Cardiac fibroblast (primary cell): ENCODE measurements at regions not wholly inside any gene's neighbourhood (a gene's known extent, or its start where the extent isn't known, plus 50 kb on each side); places are given as distances from the start of the nearest gene placed in this dataset.

ENCODE experiments used
- DNase-seq, 2 donors: peaks; one replicate each; pipeline versions ENCODE4 v3.0.0 to v3.0.0-alpha.2; 2010; ENCODE audit warnings: low read depth in 2 of 2
- H3K4me3 ChIP-seq, 2 donors: replicated peaks in 1 of 2; 1 replicate in 1 of 2; 2 replicates in 1 of 2; pipeline ENCODE4 v1.5.1; 2011; ENCODE audit warnings: low read depth in 2 of 2, low read length in 2 of 2, mild to moderate bottlenecking in 2 of 2, moderate library complexity in 1 of 2
- CTCF ChIP-seq: IDR thresholded peaks from one replicate; pipeline ENCODE4 v1.5.1; 2011; ENCODE audit warnings: low read depth, mild to moderate bottlenecking, low read length, inconsistent platforms

DNA sequence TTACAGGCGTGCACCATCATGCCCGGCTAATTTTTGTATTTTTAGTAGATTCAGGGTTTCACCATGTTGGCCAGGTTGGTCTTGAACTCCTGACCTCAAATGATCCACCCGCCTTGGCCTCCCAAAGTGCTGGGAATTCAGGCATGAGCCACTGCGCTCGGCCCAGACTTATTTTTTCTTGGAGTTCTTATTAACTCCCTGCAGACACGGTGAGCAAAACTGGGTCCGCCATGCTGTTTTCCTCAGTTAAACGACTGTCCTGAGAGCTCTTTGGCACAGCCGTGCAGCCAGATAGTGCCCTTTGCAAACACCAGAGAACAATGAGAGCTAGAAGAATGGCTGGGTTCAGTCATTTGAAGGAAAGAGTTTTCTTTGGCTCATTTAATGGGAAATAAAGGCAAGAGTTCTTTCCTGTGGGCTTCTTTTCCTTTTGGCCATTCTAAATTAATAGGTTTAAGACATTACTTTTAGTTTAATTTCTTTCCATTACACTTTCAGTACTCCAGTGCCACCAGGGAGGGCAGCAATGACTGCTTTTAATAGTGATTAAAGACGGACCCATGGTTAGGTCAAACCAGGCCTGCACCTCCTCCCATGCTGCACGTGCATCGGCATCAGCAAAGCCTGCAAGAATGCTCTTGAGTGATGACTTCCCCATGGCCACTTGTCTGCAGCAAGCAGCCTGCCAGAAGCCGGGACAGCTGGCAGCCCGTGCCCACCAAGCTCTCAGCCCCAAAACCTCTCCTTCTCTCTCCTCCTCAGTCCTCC lies 60.7 kb downstream of the VCPKMT start:
- no peak overlapping the region for H3K4me3 ChIP-seq
- no peak for TF ChIP-seq CTCF
- no peak for DNase-seq

GRCh38 chr14:50056435-50056834 lies 59.9 kb downstream of the VCPKMT start:
- TF ChIP-seq CTCF, result no peak
- DNase-seq, result peak in 1 of 2 donors; percentile 10
- no peak overlapping the region for H3K4me3 ChIP-seq

DNA sequence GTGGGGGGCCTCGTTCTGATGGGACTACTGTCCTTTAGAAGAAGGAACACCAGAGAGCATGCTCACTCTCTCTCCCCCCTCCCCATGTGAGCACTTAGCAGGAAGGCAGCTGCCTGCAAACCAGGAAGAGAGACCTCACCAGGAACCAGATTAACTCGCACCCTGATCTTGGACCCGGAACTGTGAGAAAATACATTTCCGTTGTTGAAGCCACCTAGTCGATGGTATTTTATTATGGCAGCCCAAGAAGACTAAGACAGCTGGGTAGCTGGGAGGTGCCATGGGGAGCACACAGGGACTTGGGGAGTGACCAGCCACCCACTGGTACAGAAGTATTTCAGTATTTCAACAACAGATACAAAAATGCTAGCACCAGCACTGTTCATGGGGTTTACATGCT lies 59.0 kb downstream of the VCPKMT start:
- no peak for DNase-seq
- TF ChIP-seq CTCF, result no peak
- H3K4me3 ChIP-seq, result no peak overlapping the region

GRCh38 chr14:50058113-50058512 lies 58.3 kb downstream of the VCPKMT start:
- no peak for TF ChIP-seq CTCF
- DNase-seq, result no peak
- H3K4me3 ChIP-seq, result no peak overlapping the region
